ENCODE measurements at regions not wholly inside any gene's neighbourhood (a gene's known extent, or its start where the extent isn't known, plus 50 kb on each side); places are given as distances from the start of the nearest gene placed in this dataset.
"Not testable (repeated sequence)": the region's sequence is repeated elsewhere in the genome, so short reads cannot be mapped to it uniquely, and the experiment has no call there.

- DNase-seq: no peak
Measured at GRCh38 chr6:103870970-103871369, 988.7 kb downstream of the HACE1 start.

GRCh38 chr6:103862297-103862696 is 997.4 kb downstream of the HACE1 start:
- DNase-seq: no peak

GRCh38 chr6:103858003-103858402 is 1001.7 kb downstream of the HACE1 start:
- DNase-seq: no peak

- no peak for DNase-seq
Measured at GRCh38 chr6:103855750-103856149, 1004.0 kb downstream of the HACE1 start.

GRCh38 chr6:103854059-103854458 is 1005.7 kb downstream of the HACE1 start:
- DNase-seq: no peak

- DNase-seq: no peak
Measured at GRCh38 chr6:103838457-103838856, 1021.3 kb downstream of the HACE1 start.

GRCh38 chr6:103826209-103826608 is 1033.5 kb downstream of the HACE1 start:
- no peak for DNase-seq

- DNase-seq: no peak
Measured at GRCh38 chr6:103820148-103820547, 1039.6 kb downstream of the HACE1 start.

GRCh38 chr6:103819509-103819908 is 1040.2 kb downstream of the HACE1 start:
- DNase-seq: no peak

GRCh38 chr6:103812970-103813369 is 1046.7 kb downstream of the HACE1 start:
- no peak for DNase-seq

- DNase-seq: not testable (repeated sequence)
Measured at GRCh38 chr6:103801901-103802479, 1057.7 kb downstream of the HACE1 start.

- no peak for DNase-seq
Measured at GRCh38 chr6:103799971-103800670, 1059.6 kb downstream of the HACE1 start.

- no peak for DNase-seq
Measured at GRCh38 chr6:103798166-103798565, 1061.6 kb downstream of the HACE1 start.

GRCh38 chr6:103797738-103798137 is 1062.0 kb downstream of the HACE1 start:
- DNase-seq: no peak

- no peak for DNase-seq
Measured at GRCh38 chr6:103791458-103791857, 1068.3 kb downstream of the HACE1 start.

- DNase-seq: no peak
Measured at GRCh38 chr6:103784117-103784516, 1075.6 kb downstream of the HACE1 start.

- DNase-seq: no peak
Measured at GRCh38 chr6:103783329-103783728, 1076.4 kb downstream of the HACE1 start.

- no peak for DNase-seq
Measured at GRCh38 chr6:103769431-103769830, 1090.3 kb downstream of the HACE1 start.

- DNase-seq: no peak
Measured at GRCh38 chr6:103750603-103751002, 1109.1 kb downstream of the HACE1 start.

- no peak for DNase-seq
Measured at GRCh38 chr6:103734016-103734415, 1125.7 kb downstream of the HACE1 start.

- no peak for DNase-seq
Measured at GRCh38 chr6:103729658-103730057, 1130.1 kb downstream of the HACE1 start.

GRCh38 chr6:103723438-103724322 is 1136.0 kb downstream of the HACE1 start:
- no peak for DNase-seq

- no peak for DNase-seq
Measured at GRCh38 chr6:103722683-103723082, 1137.0 kb downstream of the HACE1 start.

GRCh38 chr6:103721923-103722322 is 1137.8 kb downstream of the HACE1 start:
- DNase-seq: no peak
